Transverse colon (tissue), 4 donors: ENCODE measurements at regions not wholly inside any gene's neighbourhood (a gene's known extent, or its start where the extent isn't known, plus 50 kb on each side); places are given as distances from the start of the nearest gene placed in this dataset.

Experiments
- CTCF ChIP-seq, 5 experiments: fragments of 200-600 bp in 3 of 5; fragments of 450-650 bp in 2 of 5; sonication (generic) in 3 of 5; IDR thresholded peaks; 1 replicate in 2 of 5; 2 replicates in 3 of 5; pipeline ENCODE4 v1.5.1; 2016 to 2017; ENCODE audit warnings: antibody characterized with exemption in 5 of 5, inconsistent platforms in 3 of 5, mild to moderate bottlenecking in 2 of 5, moderate library complexity in 1 of 5
- POLR2A ChIP-seq: fragments of 450-650 bp; IDR thresholded peaks from one replicate; pipeline ENCODE4 v1.6.1; 2016; ENCODE audit warnings: antibody characterized with exemption, mild to moderate bottlenecking, moderate library complexity
- POLR2AphosphoS5 ChIP-seq, 3 donors: sonication (generic); formaldehyde crosslinking; IDR thresholded peaks; one replicate each; pipeline ENCODE4 v1.6.1; 2016; ENCODE audit warnings: antibody characterized with exemption in 3 of 3

- TF ChIP-seq CTCF (IDR thresholded peaks at IDR 0.05): no peak
- no peak for TF ChIP-seq POLR2A
- no peak for TF ChIP-seq POLR2AphosphoS5 (IDR thresholded peaks at IDR 0.05)
These were observed 314.0 kb upstream of the SEMA3A start for GRCh38 chr7:84508606-84509005.
